ENCODE measurements at regions not wholly inside any gene's neighbourhood (a gene's known extent, or its start where the extent isn't known, plus 50 kb on each side); places are given as distances from the start of the nearest gene placed in this dataset.

- no peak overlapping the region for H3K27ac ChIP-seq (ENCODE audit: low read depth, low read length, poor library complexity, severe bottlenecking)
Measured at GRCh38 chr9:96048956-96049831, 173.7 kb downstream of the ERCC6L2 start.

GRCh38 chr9:96048104-96048955 lies 172.8 kb downstream of the ERCC6L2 start:
- no peaks in the 10 kb centered on the region for H3K4me1 ChIP-seq (ENCODE audit: insufficient read depth, low read length, severe bottlenecking)

More at GRCh38 chr9:96048956-96049831, 173.7 kb downstream of the ERCC6L2 start:
- Histone ChIP-seq H2AFZ (ENCODE audit: low read length) (no peak overlapping the region), H3K27me3 (ENCODE audit: insufficient read depth, low read length) (peaks cover 11% of the 10 kb centered on the region), H3F3A (ENCODE audit: insufficient read depth, low read length) (no peaks in the 10 kb centered on the region), H3K9me3 (ENCODE audit: low read length) (no peaks in the 10 kb centered on the region), H3K36me3 (ENCODE audit: insufficient read depth, low read length) (no peaks in the 10 kb centered on the region), H4K20me1 (ENCODE audit: insufficient read depth, low read length) (no peaks in the 10 kb centered on the region), H3K4me3 (ENCODE audit: low read depth, low read length, poor library complexity, severe bottlenecking) (no peak overlapping the region), H3K9ac (ENCODE audit: low read length) (no peak overlapping the region), H3K9me2 (ENCODE audit: low read depth, low read length) (no peaks in the 10 kb centered on the region), H3K4me2 (ENCODE audit: low read length) (no peak overlapping the region), H3K4me1 (ENCODE audit: insufficient read depth, low read length, severe bottlenecking) (no peaks in the 10 kb centered on the region), H3K79me2 (ENCODE audit: insufficient read depth, low read length) (no peaks in the 10 kb centered on the region)
- TF ChIP-seq EZH2 (IDR thresholded peaks at IDR 0.05; ENCODE audit: borderline replicate concordance, low read length) = no peak
- TF ChIP-seq CTCF (IDR thresholded peaks at IDR 0.05; ENCODE audit: low read length) = no peak

GRCh38 chr9:96047741-96048103 lies 172.2 kb downstream of the ERCC6L2 start:
- no peaks in the 10 kb centered on the region for H3K4me1 ChIP-seq (ENCODE audit: insufficient read depth, low read length, severe bottlenecking)
- H3K79me2 ChIP-seq (ENCODE audit: insufficient read depth, low read length) = no peaks in the 10 kb centered on the region
- no peak overlapping the region for H3K4me3 ChIP-seq (ENCODE audit: low read depth, low read length, poor library complexity, severe bottlenecking)
- H3K4me2 ChIP-seq (ENCODE audit: low read length) = no peak overlapping the region
- H3K36me3 ChIP-seq (ENCODE audit: insufficient read depth, low read length) = no peaks in the 10 kb centered on the region
- no peak overlapping the region for H3K27ac ChIP-seq (ENCODE audit: low read depth, low read length, poor library complexity, severe bottlenecking)
- H3K27me3 ChIP-seq (ENCODE audit: insufficient read depth, low read length) = peaks cover 10% of the 10 kb centered on the region
- no peak overlapping the region for H2AFZ ChIP-seq (ENCODE audit: low read length)
- TF ChIP-seq EZH2 (IDR thresholded peaks at IDR 0.05; ENCODE audit: borderline replicate concordance, low read length) (no peak), CTCF (IDR thresholded peaks at IDR 0.05; ENCODE audit: low read length) (no peak)
- H4K20me1 ChIP-seq (ENCODE audit: insufficient read depth, low read length) = no peaks in the 10 kb centered on the region
- H3K9ac ChIP-seq (ENCODE audit: low read length) = no peak overlapping the region
- H3K9me3 ChIP-seq (ENCODE audit: low read length) = no peaks in the 10 kb centered on the region
- H3F3A ChIP-seq (ENCODE audit: insufficient read depth, low read length) = no peaks in the 10 kb centered on the region
- H3K9me2 ChIP-seq (ENCODE audit: low read depth, low read length) = no peaks in the 10 kb centered on the region

More at GRCh38 chr9:96048104-96048955, 172.8 kb downstream of the ERCC6L2 start:
- no peaks in the 10 kb centered on the region for H4K20me1 ChIP-seq (ENCODE audit: insufficient read depth, low read length)
- no peaks in the 10 kb centered on the region for H3K36me3 ChIP-seq (ENCODE audit: insufficient read depth, low read length)
- H3K27me3 ChIP-seq (ENCODE audit: insufficient read depth, low read length) = peaks cover 11% of the 10 kb centered on the region
- H3K4me3 ChIP-seq (ENCODE audit: low read depth, low read length, poor library complexity, severe bottlenecking) = no peak overlapping the region
- no peak overlapping the region for H3K27ac ChIP-seq (ENCODE audit: low read depth, low read length, poor library complexity, severe bottlenecking)
- TF ChIP-seq EZH2 (IDR thresholded peaks at IDR 0.05; ENCODE audit: borderline replicate concordance, low read length) (no peak), CTCF (IDR thresholded peaks at IDR 0.05; ENCODE audit: low read length) (no peak)
- no peaks in the 10 kb centered on the region for H3K9me3 ChIP-seq (ENCODE audit: low read length)
- no peaks in the 10 kb centered on the region for H3F3A ChIP-seq (ENCODE audit: insufficient read depth, low read length)
- H3K9me2 ChIP-seq (ENCODE audit: low read depth, low read length) = no peaks in the 10 kb centered on the region
- H3K4me2 ChIP-seq (ENCODE audit: low read length) = no peak overlapping the region
- H2AFZ ChIP-seq (ENCODE audit: low read length) = no peak overlapping the region
- no peak overlapping the region for H3K9ac ChIP-seq (ENCODE audit: low read length)
- H3K79me2 ChIP-seq (ENCODE audit: insufficient read depth, low read length) = no peaks in the 10 kb centered on the region
